SU-DHL-6 (cell line): ENCODE measurements at regions not wholly inside any gene's neighbourhood (a gene's known extent, or its start where the extent isn't known, plus 50 kb on each side); places are given as distances from the start of the nearest gene placed in this dataset.

ENCODE experiments used
- H2AFZ ChIP-seq: fragments of 200-600 bp; sonication (generic); 2 replicates; pipeline ENCODE4 v1.6.1; 2014; ENCODE audit warnings: low read depth, mild to moderate bottlenecking, moderate library complexity, mixed read lengths, antibody characterized with exemption, low read length; ENCODE audit not compliant: severe bottlenecking
- H3F3A ChIP-seq: fragments of 200-600 bp; shearing (Covaris generic); 2 replicates; pipeline ENCODE4 v1.6.0; 2016; ENCODE audit warnings: antibody characterized with exemption, mild to moderate bottlenecking; ENCODE audit not compliant: insufficient read depth
- H3K27ac ChIP-seq: fragments of 200-600 bp; sonication (generic); 2 replicates; pipeline ENCODE4 v1.5.1; 2016; ENCODE audit warnings: low read depth, mild to moderate bottlenecking, low read length, moderate library complexity, mixed read lengths
- H3K27me3 ChIP-seq: fragments of 200-600 bp; sonication (generic), shearing (Covaris generic); 2 replicates; pipeline ENCODE4 v1.6.0; 2014; ENCODE audit warnings: mild to moderate bottlenecking, low read length
- H3K36me3 ChIP-seq: fragments of 200-600 bp; sonication (generic); 2 replicates; pipeline ENCODE4 v1.6.1; 2014; ENCODE audit warnings: mild to moderate bottlenecking, low read length, mixed read lengths
- H3K4me2 ChIP-seq: fragments of 300-600, 200-600 bp; shearing (Covaris generic), sonication (generic); 2 replicates; pipeline ENCODE4 v1.6.0; 2014; ENCODE audit warnings: low read length, low read depth, mild to moderate bottlenecking; ENCODE audit not compliant: poor library complexity, severe bottlenecking
- H3K4me3 ChIP-seq: fragments of 200-600 bp; sonication (generic); 2 replicates; pipeline ENCODE4 v1.5.1; 2014; ENCODE audit warnings: antibody characterized with exemption, low read length, mild to moderate bottlenecking, mixed read lengths; ENCODE audit not compliant: insufficient read depth, poor library complexity, severe bottlenecking
- H3K79me2 ChIP-seq: fragments of 200-600 bp; sonication (generic); 2 replicates; pipeline ENCODE4 v1.6.1; 2014; ENCODE audit warnings: mild to moderate bottlenecking, low read length, moderate library complexity; ENCODE audit not compliant: insufficient read depth
- H3K9ac ChIP-seq: fragments of 200-600 bp; sonication (generic); 2 replicates; pipeline ENCODE4 v1.7.0; 2014; ENCODE audit warnings: mild to moderate bottlenecking, low read length
- H3K9me2 ChIP-seq: fragments of 200-600 bp; sonication (generic); replicated peaks from 2 replicates; pipeline ENCODE4 v1.6.1; 2014; ENCODE audit warnings: low read length; ENCODE audit not compliant: insufficient read depth
- H3K9me3 ChIP-seq: fragments of 200-600 bp; sonication (generic); 2 replicates; pipeline ENCODE4 v1.6.1; 2014; ENCODE audit warnings: low read length, mixed read lengths; ENCODE audit not compliant: insufficient read depth
- H4K20me1 ChIP-seq: fragments of 200-600 bp; sonication (generic); 2 replicates; pipeline ENCODE4 v1.6.1; 2014; ENCODE audit warnings: low read depth, mild to moderate bottlenecking, antibody characterized with exemption, low read length, moderate library complexity, mixed read lengths
- EZH2phosphoT487 ChIP-seq: fragments of 200-600 bp; sonication (generic), shearing (Covaris generic); conservative IDR thresholded peaks from 2 replicates; pipeline ENCODE4 v1.6.1; 2018; ENCODE audit warnings: mild to moderate bottlenecking, antibody characterized with exemption, low read length, moderate library complexity, mixed read lengths
- TF ChIP-seq, protein P1 (sequence below): fragments of 200-600 bp; sonication (generic); IDR thresholded peaks from one replicate; pipeline ENCODE4 v1.5.1; 2017; ENCODE audit warnings: antibody characterized with exemption, mild to moderate bottlenecking, low read length, moderate library complexity; ENCODE audit not compliant: insufficient read depth, poor library complexity, severe bottlenecking

DNA sequence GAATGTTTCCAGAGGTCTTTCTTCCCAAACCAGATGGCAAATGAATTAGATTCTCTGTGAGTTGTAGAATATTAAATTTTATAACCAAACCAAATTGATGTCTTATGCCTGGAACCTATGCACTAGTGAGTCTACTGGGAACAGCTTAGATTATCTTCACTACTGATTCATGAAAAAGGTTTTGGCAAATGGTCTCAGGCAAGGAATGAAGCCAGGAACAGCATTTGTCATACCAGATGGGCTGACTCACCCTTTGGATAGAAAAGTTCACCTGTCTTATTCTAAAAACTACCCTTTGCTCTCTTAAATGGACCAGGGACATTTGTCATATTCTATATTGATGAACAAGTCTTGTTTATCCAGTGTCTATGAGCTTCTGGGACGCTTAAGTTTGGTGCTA lies 135.4 kb upstream of the ECI2 start:
- no peaks in the 10 kb centered on the region for H3K9me2 ChIP-seq
- H3K27me3 ChIP-seq: no peaks in the 10 kb centered on the region
- no peak for TF ChIP-seq EZH2phosphoT487
- TF ChIP-seq, protein P1, sequence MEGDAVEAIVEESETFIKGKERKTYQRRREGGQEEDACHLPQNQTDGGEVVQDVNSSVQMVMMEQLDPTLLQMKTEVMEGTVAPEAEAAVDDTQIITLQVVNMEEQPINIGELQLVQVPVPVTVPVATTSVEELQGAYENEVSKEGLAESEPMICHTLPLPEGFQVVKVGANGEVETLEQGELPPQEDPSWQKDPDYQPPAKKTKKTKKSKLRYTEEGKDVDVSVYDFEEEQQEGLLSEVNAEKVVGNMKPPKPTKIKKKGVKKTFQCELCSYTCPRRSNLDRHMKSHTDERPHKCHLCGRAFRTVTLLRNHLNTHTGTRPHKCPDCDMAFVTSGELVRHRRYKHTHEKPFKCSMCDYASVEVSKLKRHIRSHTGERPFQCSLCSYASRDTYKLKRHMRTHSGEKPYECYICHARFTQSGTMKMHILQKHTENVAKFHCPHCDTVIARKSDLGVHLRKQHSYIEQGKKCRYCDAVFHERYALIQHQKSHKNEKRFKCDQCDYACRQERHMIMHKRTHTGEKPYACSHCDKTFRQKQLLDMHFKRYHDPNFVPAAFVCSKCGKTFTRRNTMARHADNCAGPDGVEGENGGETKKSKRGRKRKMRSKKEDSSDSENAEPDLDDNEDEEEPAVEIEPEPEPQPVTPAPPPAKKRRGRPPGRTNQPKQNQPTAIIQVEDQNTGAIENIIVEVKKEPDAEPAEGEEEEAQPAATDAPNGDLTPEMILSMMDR: no peak
- no peaks in the 10 kb centered on the region for H3K79me2 ChIP-seq
- H3K9me3 ChIP-seq: no peaks in the 10 kb centered on the region
- no peak overlapping the region for H2AFZ ChIP-seq
- no peaks in the 10 kb centered on the region for H3F3A ChIP-seq
- H3K27ac ChIP-seq: no peak overlapping the region
- H3K9ac ChIP-seq: no peak overlapping the region
- H4K20me1 ChIP-seq: no peaks in the 10 kb centered on the region
- H3K4me3 ChIP-seq: no peak overlapping the region
- H3K4me2 ChIP-seq: no peak overlapping the region
- no peaks in the 10 kb centered on the region for H3K36me3 ChIP-seq

DNA sequence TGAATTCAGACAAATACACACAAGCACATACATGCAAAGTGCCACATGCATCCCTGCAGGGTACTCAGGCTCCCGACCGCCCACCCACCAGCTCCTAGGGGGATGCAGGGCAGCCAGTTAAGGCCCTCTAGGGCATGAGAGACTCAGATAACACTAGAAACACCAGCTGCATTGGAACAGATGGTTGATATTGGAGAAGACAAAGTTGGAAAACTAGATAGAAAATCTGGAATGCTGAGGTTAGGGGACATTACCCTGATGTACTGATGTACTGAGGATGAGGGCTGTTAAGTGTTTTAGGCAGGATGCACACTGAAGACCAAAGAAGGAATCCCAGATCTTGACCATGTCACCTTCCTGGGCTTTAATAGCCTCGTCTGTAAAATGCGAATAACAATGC lies 134.6 kb upstream of the ECI2 start:
- TF ChIP-seq, protein P1: no peak
- TF ChIP-seq EZH2phosphoT487: no peak
- H3K9ac ChIP-seq: no peak overlapping the region
- no peak overlapping the region for H2AFZ ChIP-seq
- no peaks in the 10 kb centered on the region for H3K9me2 ChIP-seq
- no peak overlapping the region for H3K4me3 ChIP-seq
- H3K4me2 ChIP-seq: no peak overlapping the region
- H3K9me3 ChIP-seq: no peaks in the 10 kb centered on the region
- H3F3A ChIP-seq: no peaks in the 10 kb centered on the region
- H3K27ac ChIP-seq: no peak overlapping the region
- H3K36me3 ChIP-seq: no peaks in the 10 kb centered on the region
- H3K79me2 ChIP-seq: no peaks in the 10 kb centered on the region
- no peaks in the 10 kb centered on the region for H4K20me1 ChIP-seq
- no peaks in the 10 kb centered on the region for H3K27me3 ChIP-seq

DNA sequence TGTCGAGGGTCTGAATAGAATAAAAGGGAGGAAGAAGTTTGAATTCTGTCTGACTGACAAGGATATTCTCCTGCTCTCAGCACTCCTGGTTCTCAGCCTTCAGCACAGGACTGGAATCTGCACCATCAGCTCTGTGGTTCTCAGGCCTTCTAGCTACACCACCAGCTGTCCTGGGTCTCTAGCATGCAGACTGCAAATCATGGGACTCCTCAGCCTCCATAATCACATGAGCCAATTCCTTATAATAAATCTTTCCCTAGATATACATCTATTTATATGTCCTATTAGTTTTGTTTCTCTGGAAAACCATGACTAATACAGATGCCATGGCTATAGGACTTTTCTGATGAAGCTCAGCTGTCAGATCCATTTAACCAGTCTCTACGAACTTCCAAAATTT lies 132.8 kb upstream of the ECI2 start:
- TF ChIP-seq EZH2phosphoT487: no peak
- TF ChIP-seq, protein P1: no peak
- H3K4me2 ChIP-seq: no peak overlapping the region

DNA sequence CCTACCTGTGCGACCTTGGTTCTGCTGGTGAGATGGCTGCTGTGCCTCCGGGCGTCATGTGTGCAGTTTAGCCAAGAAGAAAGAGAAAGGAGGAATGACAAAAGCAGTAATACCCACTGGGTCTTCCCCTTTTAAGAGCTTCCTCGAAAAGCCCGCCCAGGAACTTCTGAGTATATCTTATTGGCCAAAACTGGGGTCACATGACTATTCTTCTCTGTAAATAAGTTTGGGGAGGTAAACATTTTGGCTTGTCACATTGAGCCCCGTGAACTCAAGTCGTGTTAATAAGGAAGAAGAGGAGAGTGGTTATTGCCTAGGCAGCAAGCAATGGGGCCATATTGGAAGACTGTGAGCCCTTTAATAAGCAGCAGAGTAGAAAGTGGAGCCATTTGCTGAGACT lies 130.4 kb upstream of the ECI2 start:
- no peak for TF ChIP-seq EZH2phosphoT487
- TF ChIP-seq, protein P1: no peak
- H3K9me2 ChIP-seq: no peaks in the 10 kb centered on the region
- H3K36me3 ChIP-seq: no peaks in the 10 kb centered on the region
- H2AFZ ChIP-seq: no peak overlapping the region
- H3K9me3 ChIP-seq: no peaks in the 10 kb centered on the region
- no peak overlapping the region for H3K27ac ChIP-seq
- no peak overlapping the region for H3K4me3 ChIP-seq
- no peaks in the 10 kb centered on the region for H3K79me2 ChIP-seq
- H3K9ac ChIP-seq: no peak overlapping the region
- no peaks in the 10 kb centered on the region for H3F3A ChIP-seq
- no peaks in the 10 kb centered on the region for H4K20me1 ChIP-seq
- H3K4me2 ChIP-seq: no peak overlapping the region
- no peaks in the 10 kb centered on the region for H3K27me3 ChIP-seq

More for the DNA sequence above, 132.8 kb upstream of the ECI2 start:
- Histone ChIP-seq H3K79me2 (no peaks in the 10 kb centered on the region), H3K36me3 (no peaks in the 10 kb centered on the region), H3K9me2 (no peaks in the 10 kb centered on the region), H3K27ac (no peak overlapping the region), H3K27me3 (no peaks in the 10 kb centered on the region), H3K9me3 (no peaks in the 10 kb centered on the region), H2AFZ (no peak overlapping the region), H3F3A (no peaks in the 10 kb centered on the region), H3K9ac (no peak overlapping the region), H3K4me3 (no peak overlapping the region), H4K20me1 (no peaks in the 10 kb centered on the region)
